ENCODE measurements at regions not wholly inside any gene's neighbourhood (a gene's known extent, or its start where the extent isn't known, plus 50 kb on each side); places are given as distances from the start of the nearest gene placed in this dataset.

DNA sequence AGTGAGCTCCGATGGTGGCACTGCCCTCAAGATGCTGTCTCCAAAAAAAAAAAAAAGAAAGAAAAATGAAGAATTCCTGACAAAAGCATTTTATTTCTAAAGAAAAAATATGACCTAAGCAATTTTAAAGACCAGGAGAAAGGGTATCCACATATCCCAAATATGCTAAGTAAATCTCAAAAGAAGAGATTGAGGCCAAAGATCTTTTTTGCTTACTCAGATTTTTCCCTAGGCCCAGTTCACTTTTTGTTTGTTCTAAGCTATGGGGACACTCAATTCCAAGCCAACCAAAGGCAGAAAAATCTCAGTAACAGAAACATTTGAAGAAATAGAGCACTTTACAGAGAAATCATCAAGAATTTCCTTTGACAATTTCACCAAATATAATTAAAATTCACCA is 150.8 kb downstream of the SOX9 start:
- Mint-ChIP-seq H3K4me3 (no peak overlapping the region), H3K27ac (no peak overlapping the region), H3K36me3 (ENCODE audit: low read depth) (0 out of 3 replicates have a peak, but pooled peaks cover 2% of the 10 kb centered on the region), H3K9me3 (peaks cover 17% of the 10 kb centered on the region), H3K27me3 (ENCODE audit: insufficient read depth, low read depth, poor library complexity) (peaks cover 4% of the 10 kb centered on the region), H3K4me1 (peaks cover 23% of the 10 kb centered on the region)
- H3F3A ChIP-seq (replicated peaks; ENCODE audit: low read depth) = no peaks in the 10 kb centered on the region
- no peak overlapping the region for H2AFZ ChIP-seq
- H4K20me1 ChIP-seq (replicated peaks; ENCODE audit: insufficient read depth) = no peaks in the 10 kb centered on the region
- no peak overlapping the region for H3K4me3 ChIP-seq
- no peak for ATAC-seq
- no peaks in the 10 kb centered on the region for H3K9me2 ChIP-seq (ENCODE audit: insufficient read depth)
- peaks cover 16% of the 10 kb centered on the region for H3K4me1 ChIP-seq (ENCODE audit: insufficient read depth)
- TF ChIP-seq, protein P1, sequence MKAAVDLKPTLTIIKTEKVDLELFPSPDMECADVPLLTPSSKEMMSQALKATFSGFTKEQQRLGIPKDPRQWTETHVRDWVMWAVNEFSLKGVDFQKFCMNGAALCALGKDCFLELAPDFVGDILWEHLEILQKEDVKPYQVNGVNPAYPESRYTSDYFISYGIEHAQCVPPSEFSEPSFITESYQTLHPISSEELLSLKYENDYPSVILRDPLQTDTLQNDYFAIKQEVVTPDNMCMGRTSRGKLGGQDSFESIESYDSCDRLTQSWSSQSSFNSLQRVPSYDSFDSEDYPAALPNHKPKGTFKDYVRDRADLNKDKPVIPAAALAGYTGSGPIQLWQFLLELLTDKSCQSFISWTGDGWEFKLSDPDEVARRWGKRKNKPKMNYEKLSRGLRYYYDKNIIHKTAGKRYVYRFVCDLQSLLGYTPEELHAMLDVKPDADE (IDR thresholded peaks at IDR 0.05) = no peak
- TF ChIP-seq, protein P2, sequence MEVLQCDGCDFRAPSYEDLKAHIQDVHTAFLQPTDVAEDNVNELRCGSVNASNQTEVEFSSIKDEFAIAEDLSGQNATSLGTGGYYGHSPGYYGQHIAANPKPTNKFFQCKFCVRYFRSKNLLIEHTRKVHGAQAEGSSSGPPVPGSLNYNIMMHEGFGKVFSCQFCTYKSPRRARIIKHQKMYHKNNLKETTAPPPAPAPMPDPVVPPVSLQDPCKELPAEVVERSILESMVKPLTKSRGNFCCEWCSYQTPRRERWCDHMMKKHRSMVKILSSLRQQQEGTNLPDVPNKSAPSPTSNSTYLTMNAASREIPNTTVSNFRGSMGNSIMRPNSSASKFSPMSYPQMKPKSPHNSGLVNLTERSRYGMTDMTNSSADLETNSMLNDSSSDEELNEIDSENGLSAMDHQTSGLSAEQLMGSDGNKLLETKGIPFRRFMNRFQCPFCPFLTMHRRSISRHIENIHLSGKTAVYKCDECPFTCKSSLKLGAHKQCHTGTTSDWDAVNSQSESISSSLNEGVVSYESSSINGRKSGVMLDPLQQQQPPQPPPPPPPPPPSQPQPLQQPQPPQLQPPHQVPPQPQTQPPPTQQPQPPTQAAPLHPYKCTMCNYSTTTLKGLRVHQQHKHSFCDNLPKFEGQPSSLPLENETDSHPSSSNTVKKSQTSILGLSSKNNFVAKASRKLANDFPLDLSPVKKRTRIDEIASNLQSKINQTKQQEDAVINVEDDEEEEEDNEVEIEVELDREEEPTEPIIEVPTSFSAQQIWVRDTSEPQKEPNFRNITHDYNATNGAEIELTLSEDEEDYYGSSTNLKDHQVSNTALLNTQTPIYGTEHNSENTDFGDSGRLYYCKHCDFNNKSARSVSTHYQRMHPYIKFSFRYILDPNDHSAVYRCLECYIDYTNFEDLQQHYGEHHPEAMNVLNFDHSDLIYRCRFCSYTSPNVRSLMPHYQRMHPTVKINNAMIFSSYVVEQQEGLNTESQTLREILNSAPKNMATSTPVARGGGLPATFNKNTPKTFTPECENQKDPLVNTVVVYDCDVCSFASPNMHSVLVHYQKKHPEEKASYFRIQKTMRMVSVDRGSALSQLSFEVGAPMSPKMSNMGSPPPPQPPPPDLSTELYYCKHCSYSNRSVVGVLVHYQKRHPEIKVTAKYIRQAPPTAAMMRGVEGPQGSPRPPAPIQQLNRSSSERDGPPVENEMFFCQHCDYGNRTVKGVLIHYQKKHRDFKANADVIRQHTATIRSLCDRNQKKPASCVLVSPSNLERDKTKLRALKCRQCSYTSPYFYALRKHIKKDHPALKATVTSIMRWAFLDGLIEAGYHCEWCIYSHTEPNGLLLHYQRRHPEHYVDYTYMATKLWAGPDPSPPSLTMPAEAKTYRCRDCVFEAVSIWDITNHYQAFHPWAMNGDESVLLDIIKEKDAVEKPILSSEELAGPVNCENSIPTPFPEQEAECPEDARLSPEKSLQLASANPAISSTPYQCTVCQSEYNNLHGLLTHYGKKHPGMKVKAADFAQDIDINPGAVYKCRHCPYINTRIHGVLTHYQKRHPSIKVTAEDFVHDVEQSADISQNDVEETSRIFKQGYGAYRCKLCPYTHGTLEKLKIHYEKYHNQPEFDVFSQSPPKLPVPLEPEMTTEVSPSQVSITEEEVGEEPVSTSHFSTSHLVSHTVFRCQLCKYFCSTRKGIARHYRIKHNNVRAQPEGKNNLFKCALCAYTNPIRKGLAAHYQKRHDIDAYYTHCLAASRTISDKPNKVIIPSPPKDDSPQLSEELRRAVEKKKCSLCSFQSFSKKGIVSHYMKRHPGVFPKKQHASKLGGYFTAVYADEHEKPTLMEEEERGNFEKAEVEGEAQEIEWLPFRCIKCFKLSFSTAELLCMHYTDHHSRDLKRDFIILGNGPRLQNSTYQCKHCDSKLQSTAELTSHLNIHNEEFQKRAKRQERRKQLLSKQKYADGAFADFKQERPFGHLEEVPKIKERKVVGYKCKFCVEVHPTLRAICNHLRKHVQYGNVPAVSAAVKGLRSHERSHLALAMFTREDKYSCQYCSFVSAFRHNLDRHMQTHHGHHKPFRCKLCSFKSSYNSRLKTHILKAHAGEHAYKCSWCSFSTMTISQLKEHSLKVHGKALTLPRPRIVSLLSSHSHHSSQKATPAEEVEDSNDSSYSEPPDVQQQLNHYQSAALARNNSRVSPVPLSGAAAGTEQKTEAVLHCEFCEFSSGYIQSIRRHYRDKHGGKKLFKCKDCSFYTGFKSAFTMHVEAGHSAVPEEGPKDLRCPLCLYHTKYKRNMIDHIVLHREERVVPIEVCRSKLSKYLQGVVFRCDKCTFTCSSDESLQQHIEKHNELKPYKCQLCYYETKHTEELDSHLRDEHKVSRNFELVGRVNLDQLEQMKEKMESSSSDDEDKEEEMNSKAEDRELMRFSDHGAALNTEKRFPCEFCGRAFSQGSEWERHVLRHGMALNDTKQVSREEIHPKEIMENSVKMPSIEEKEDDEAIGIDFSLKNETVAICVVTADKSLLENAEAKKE (CRISPR knock-in tag; IDR thresholded peaks at IDR 0.05) = no peak
- no peak for TF ChIP-seq EZH2 (IDR thresholded peaks at IDR 0.05; ENCODE audit: low read depth, unreplicated experiment)
- TF ChIP-seq ZNF114 (CRISPR knock-in tag; IDR thresholded peaks at IDR 0.05) = no peak
- TF ChIP-seq CREB1 (CRISPR knock-in tag; IDR thresholded peaks at IDR 0.05; ENCODE audit: low read depth) = no peak
- TF ChIP-seq, protein P3, sequence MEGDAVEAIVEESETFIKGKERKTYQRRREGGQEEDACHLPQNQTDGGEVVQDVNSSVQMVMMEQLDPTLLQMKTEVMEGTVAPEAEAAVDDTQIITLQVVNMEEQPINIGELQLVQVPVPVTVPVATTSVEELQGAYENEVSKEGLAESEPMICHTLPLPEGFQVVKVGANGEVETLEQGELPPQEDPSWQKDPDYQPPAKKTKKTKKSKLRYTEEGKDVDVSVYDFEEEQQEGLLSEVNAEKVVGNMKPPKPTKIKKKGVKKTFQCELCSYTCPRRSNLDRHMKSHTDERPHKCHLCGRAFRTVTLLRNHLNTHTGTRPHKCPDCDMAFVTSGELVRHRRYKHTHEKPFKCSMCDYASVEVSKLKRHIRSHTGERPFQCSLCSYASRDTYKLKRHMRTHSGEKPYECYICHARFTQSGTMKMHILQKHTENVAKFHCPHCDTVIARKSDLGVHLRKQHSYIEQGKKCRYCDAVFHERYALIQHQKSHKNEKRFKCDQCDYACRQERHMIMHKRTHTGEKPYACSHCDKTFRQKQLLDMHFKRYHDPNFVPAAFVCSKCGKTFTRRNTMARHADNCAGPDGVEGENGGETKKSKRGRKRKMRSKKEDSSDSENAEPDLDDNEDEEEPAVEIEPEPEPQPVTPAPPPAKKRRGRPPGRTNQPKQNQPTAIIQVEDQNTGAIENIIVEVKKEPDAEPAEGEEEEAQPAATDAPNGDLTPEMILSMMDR (conservative IDR thresholded peaks at IDR 0.05; ENCODE audit: low read depth in 2 of 2) = no peak
- no peak for TF ChIP-seq EZH2phosphoT487 (IDR thresholded peaks at IDR 0.05; ENCODE audit: unreplicated experiment)
- no peak for TF ChIP-seq POLR2AphosphoS5 (IDR thresholded peaks at IDR 0.05; ENCODE audit: low read depth)
- TF ChIP-seq, protein P4, sequence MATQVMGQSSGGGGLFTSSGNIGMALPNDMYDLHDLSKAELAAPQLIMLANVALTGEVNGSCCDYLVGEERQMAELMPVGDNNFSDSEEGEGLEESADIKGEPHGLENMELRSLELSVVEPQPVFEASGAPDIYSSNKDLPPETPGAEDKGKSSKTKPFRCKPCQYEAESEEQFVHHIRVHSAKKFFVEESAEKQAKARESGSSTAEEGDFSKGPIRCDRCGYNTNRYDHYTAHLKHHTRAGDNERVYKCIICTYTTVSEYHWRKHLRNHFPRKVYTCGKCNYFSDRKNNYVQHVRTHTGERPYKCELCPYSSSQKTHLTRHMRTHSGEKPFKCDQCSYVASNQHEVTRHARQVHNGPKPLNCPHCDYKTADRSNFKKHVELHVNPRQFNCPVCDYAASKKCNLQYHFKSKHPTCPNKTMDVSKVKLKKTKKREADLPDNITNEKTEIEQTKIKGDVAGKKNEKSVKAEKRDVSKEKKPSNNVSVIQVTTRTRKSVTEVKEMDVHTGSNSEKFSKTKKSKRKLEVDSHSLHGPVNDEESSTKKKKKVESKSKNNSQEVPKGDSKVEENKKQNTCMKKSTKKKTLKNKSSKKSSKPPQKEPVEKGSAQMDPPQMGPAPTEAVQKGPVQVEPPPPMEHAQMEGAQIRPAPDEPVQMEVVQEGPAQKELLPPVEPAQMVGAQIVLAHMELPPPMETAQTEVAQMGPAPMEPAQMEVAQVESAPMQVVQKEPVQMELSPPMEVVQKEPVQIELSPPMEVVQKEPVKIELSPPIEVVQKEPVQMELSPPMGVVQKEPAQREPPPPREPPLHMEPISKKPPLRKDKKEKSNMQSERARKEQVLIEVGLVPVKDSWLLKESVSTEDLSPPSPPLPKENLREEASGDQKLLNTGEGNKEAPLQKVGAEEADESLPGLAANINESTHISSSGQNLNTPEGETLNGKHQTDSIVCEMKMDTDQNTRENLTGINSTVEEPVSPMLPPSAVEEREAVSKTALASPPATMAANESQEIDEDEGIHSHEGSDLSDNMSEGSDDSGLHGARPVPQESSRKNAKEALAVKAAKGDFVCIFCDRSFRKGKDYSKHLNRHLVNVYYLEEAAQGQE (IDR thresholded peaks at IDR 0.05; ENCODE audit: unreplicated experiment) = no peak
- no peak for TF ChIP-seq NANOG (IDR thresholded peaks at IDR 0.05; ENCODE audit: borderline replicate concordance)
- no peak for TF ChIP-seq STAT1 (IDR thresholded peaks at IDR 0.05; ENCODE audit: unreplicated experiment)
- TF ChIP-seq JUNB (IDR thresholded peaks at IDR 0.05; ENCODE audit: unreplicated experiment) = no peak
- TF ChIP-seq ZNF331 (CRISPR knock-in tag; IDR thresholded peaks at IDR 0.05; ENCODE audit: low read depth) = no peak
- no peaks in the 10 kb centered on the region for H3K36me3 ChIP-seq (ENCODE audit: insufficient read depth)
- no peak overlapping the region for H3K4me2 ChIP-seq
- DNase-seq (ENCODE audit: low spot score) = no peak
- no peak overlapping the region for H3K27ac ChIP-seq (ENCODE audit: low read depth)
- H3K79me2 ChIP-seq (replicated peaks; ENCODE audit: insufficient read depth) = no peaks in the 10 kb centered on the region
- no peaks in the 10 kb centered on the region for H3K27me3 ChIP-seq (ENCODE audit: insufficient read depth)

Data from GM23338 (cell line).